Activated CD4-positive, alpha-beta T cell treated with anti-CD3 and anti-CD28 coated beads, Interleukin-2, amount 50 U/mL, for 4 hours (primary cell): ENCODE measurements at regions not wholly inside any gene's neighbourhood (a gene's known extent, or its start where the extent isn't known, plus 50 kb on each side); places are given as distances from the start of the nearest gene placed in this dataset.

Experiments used
- DNase-seq, 2 experiments: peaks; one replicate each; pipeline ENCODE4 v3.0.0-alpha.2; 2020

- no peak for DNase-seq
Observed at GRCh38 chr2:195395362-195395761, 261.7 kb upstream of the SLC39A10 start.

GRCh38 chr2:195392446-195393336 lies 264.3 kb upstream of the SLC39A10 start:
- no peak for DNase-seq

GRCh38 chr2:195390686-195391321 lies 266.2 kb upstream of the SLC39A10 start:
- DNase-seq: no peak

- no peak for DNase-seq
Observed at GRCh38 chr2:195388028-195388427, 269.0 kb upstream of the SLC39A10 start.

GRCh38 chr2:195382186-195382585 lies 274.8 kb upstream of the SLC39A10 start:
- DNase-seq: peak in 1 of 2 experiments; percentile 15

- DNase-seq: no peak
Observed at GRCh38 chr2:195370167-195370943, 286.7 kb upstream of the SLC39A10 start.

- no peak for DNase-seq
Observed at GRCh38 chr2:195369218-195369587, 287.8 kb upstream of the SLC39A10 start.

- no peak for DNase-seq
Observed at GRCh38 chr2:195368249-195369217, 288.5 kb upstream of the SLC39A10 start.

- no peak for DNase-seq
Observed at GRCh38 chr2:195367809-195368208, 289.2 kb upstream of the SLC39A10 start.

GRCh38 chr2:195364015-195364965 lies 292.7 kb upstream of the SLC39A10 start:
- no peak for DNase-seq

GRCh38 chr2:195363496-195363895 lies 293.5 kb upstream of the SLC39A10 start:
- DNase-seq: no peak

GRCh38 chr2:195360242-195360641 lies 296.8 kb upstream of the SLC39A10 start:
- DNase-seq: no peak

GRCh38 chr2:195359043-195359735 lies 297.8 kb upstream of the SLC39A10 start:
- DNase-seq: no peak

- DNase-seq: no peak
Observed at GRCh38 chr2:195356920-195357440, 300.0 kb upstream of the SLC39A10 start.

GRCh38 chr2:195356026-195356425 lies 301.0 kb upstream of the SLC39A10 start:
- DNase-seq: no peak

GRCh38 chr2:195352581-195352980 lies 304.4 kb upstream of the SLC39A10 start:
- DNase-seq: no peak

GRCh38 chr2:195343942-195344530 lies 313.0 kb upstream of the SLC39A10 start:
- no peak for DNase-seq

GRCh38 chr2:195343540-195343939 lies 313.5 kb upstream of the SLC39A10 start:
- DNase-seq: no peak

- DNase-seq: no peak
Observed at GRCh38 chr2:195342061-195342460, 315.0 kb upstream of the SLC39A10 start.

GRCh38 chr2:195338856-195339255 lies 318.2 kb upstream of the SLC39A10 start:
- DNase-seq: no peak
